ENCODE measurements at regions not wholly inside any gene's neighbourhood (a gene's known extent, or its start where the extent isn't known, plus 50 kb on each side); places are given as distances from the start of the nearest gene placed in this dataset.
A peak's percentile ranks its signal among the peaks of the same experiment; 100 is the strongest.

GRCh38 chr20:54980103-54980960, 504.9 kb downstream of the DOK5 start:
- 0 out of 4 replicates have a peak, but pooled peaks of 1 of the 2 experiments have one; percentile 23 for TF ChIP-seq CTCF (conservative IDR thresholded peaks at IDR 0.05; ENCODE audit: low read depth in 2 of 2)
- no peak for TF ChIP-seq ZNF462 (CRISPR knock-in tag; IDR thresholded peaks at IDR 0.05)
- no peak for TF ChIP-seq REST (IDR thresholded peaks at IDR 0.05; ENCODE audit: unreplicated experiment)
- no peak for TF ChIP-seq ZNF114 (CRISPR knock-in tag; IDR thresholded peaks at IDR 0.05)
- TF ChIP-seq CREB1 (CRISPR knock-in tag; IDR thresholded peaks at IDR 0.05; ENCODE audit: low read depth) = no peak
- TF ChIP-seq EZH2 (IDR thresholded peaks at IDR 0.05; ENCODE audit: low read depth, unreplicated experiment) = no peak

Measured in GM23338 (cell line).